ENCODE measurements at regions not wholly inside any gene's neighbourhood (a gene's known extent, or its start where the extent isn't known, plus 50 kb on each side); places are given as distances from the start of the nearest gene placed in this dataset.

DNA sequence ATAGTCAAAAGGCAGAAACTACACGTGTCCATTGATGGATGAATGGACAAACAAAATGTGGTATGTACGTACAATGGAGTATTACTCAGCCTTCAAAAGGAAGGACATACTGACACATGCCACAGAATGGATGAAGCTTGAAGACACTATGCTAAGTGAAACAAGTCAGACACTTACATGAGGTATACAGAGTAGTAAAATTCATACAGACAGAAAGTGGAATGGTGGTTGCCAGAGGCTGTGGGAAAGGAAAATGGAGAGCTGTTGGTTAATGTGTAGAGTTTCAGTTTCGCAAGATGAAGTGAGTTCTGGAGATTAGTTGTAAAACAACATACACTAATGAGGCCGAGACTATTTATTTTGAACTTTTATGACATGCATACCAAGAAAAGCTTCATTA, 67.4 kb upstream of the EPB41L3 start:
- Histone ChIP-seq H3K4me1 (no peaks in the 10 kb centered on the region), H3K36me3 (no peaks in the 10 kb centered on the region), H3K9me3 (no peaks in the 10 kb centered on the region), H3K27me3 (no peaks in the 10 kb centered on the region), H3K4me3 (ENCODE audit: low read depth, low read length) (no peak overlapping the region)
- no peak for DNase-seq
- no peak for TF ChIP-seq CTCF (IDR thresholded peaks at IDR 0.05; ENCODE audit: low read depth, low read length)

GRCh38 chr18:5608846-5609245, 65.0 kb upstream of the EPB41L3 start:
- Histone ChIP-seq H3K9me3 (no peaks in the 10 kb centered on the region), H3K27me3 (no peaks in the 10 kb centered on the region), H3K4me1 (no peaks in the 10 kb centered on the region), H3K36me3 (no peaks in the 10 kb centered on the region), H3K4me3 (ENCODE audit: low read depth, low read length) (no peak overlapping the region)
- TF ChIP-seq CTCF (IDR thresholded peaks at IDR 0.05; ENCODE audit: low read depth, low read length) = no peak
- DNase-seq = no peak

DNA sequence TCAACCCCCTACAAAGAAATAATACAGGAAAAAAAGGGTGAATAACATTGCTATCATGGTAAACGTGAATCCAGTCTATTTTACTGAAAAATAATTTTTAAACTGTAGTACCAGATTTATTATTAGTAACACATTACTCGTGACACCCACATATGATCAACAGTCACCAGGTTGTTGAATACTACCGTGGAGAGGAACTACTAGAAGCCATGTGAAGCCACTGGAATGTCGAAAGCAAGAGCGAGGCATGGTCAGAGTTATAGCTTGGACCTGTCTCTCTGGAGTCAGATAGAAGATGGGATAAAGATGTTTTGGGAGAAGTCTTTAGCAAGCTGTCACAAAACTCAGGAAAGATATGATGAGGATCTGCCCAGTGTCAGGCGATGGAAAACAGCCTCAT, 63.2 kb upstream of the EPB41L3 start:
- Histone ChIP-seq H3K4me1 (no peaks in the 10 kb centered on the region), H3K27me3 (no peaks in the 10 kb centered on the region), H3K9me3 (no peaks in the 10 kb centered on the region), H3K36me3 (no peaks in the 10 kb centered on the region), H3K4me3 (ENCODE audit: low read depth, low read length) (no peak overlapping the region)
- no peak for TF ChIP-seq CTCF (IDR thresholded peaks at IDR 0.05; ENCODE audit: low read depth, low read length)
- no peak for DNase-seq

GRCh38 chr18:5604778-5605177, 61.0 kb upstream of the EPB41L3 start:
- DNase-seq = no peak
- Histone ChIP-seq H3K36me3 (no peaks in the 10 kb centered on the region), H3K4me1 (no peaks in the 10 kb centered on the region), H3K4me3 (ENCODE audit: low read depth, low read length) (no peak overlapping the region), H3K27me3 (no peaks in the 10 kb centered on the region), H3K9me3 (no peaks in the 10 kb centered on the region)
- no peak for TF ChIP-seq CTCF (IDR thresholded peaks at IDR 0.05; ENCODE audit: low read depth, low read length)

DNA sequence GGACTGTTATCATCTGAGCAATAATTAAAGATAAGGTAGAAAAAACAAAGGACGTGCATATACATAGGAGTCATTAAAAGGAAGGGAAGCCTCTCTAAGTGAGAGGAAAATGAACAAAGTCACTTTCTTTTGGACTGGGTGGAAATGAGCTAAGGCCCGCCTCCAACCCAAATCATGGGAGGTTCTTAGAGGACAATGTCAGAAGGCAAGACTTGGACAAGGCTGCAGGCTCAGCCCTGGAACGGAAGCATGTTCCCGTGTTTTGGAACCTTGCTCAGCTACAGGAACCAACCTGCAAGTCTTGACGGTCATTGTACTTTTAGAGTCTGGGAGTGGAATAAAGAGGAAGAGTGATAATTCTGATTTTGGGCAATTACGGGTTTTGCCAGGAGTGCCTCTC, 59.4 kb upstream of the EPB41L3 start:
- no peaks in the 10 kb centered on the region for H3K9me3 ChIP-seq
- DNase-seq = no peak

GRCh38 chr18:5601188-5601624, 57.4 kb upstream of the EPB41L3 start:
- Histone ChIP-seq H3K36me3 (no peaks in the 10 kb centered on the region), H3K27me3 (no peaks in the 10 kb centered on the region), H3K4me1 (no peaks in the 10 kb centered on the region), H3K9me3 (no peaks in the 10 kb centered on the region), H3K4me3 (ENCODE audit: low read depth, low read length) (no peak overlapping the region)
- no peak for TF ChIP-seq CTCF (IDR thresholded peaks at IDR 0.05; ENCODE audit: low read depth, low read length)
- DNase-seq = no peak

More for the DNA sequence above, 59.4 kb upstream of the EPB41L3 start:
- H3K36me3 ChIP-seq = no peaks in the 10 kb centered on the region
- H3K4me1 ChIP-seq = no peaks in the 10 kb centered on the region
- H3K4me3 ChIP-seq (ENCODE audit: low read depth, low read length) = no peak overlapping the region
- TF ChIP-seq CTCF (IDR thresholded peaks at IDR 0.05; ENCODE audit: low read depth, low read length) = no peak
- no peaks in the 10 kb centered on the region for H3K27me3 ChIP-seq

Measured in BE2C (cell line).